OCI-LY7 (cell line): ENCODE measurements at regions not wholly inside any gene's neighbourhood (a gene's known extent, or its start where the extent isn't known, plus 50 kb on each side); places are given as distances from the start of the nearest gene placed in this dataset.

Experiments used
- CTCF ChIP-seq: fragments of 200-600 bp; sonication (generic); conservative IDR thresholded peaks from 2 replicates; pipeline ENCODE4 v1.5.1; 2014; ENCODE audit warnings: mild to moderate bottlenecking, antibody characterized with exemption, low read length, moderate library complexity, mixed read lengths
- EZH2phosphoT487 ChIP-seq: fragments of 200-600 bp; sonication (generic); IDR thresholded peaks from 2 replicates; pipeline ENCODE4 v1.6.1; 2018; ENCODE audit warnings: low read depth, borderline replicate concordance, mild to moderate bottlenecking, mixed run types, antibody characterized with exemption, low read length, moderate library complexity, mixed read lengths

GRCh38 chr7:142503036-142503435 lies 245.2 kb upstream of the PRSS58 start:
- no peak for TF ChIP-seq CTCF
- TF ChIP-seq EZH2phosphoT487: no peak
